Chondrocyte (in vitro differentiated cells): ENCODE measurements at regions not wholly inside any gene's neighbourhood (a gene's known extent, or its start where the extent isn't known, plus 50 kb on each side); places are given as distances from the start of the nearest gene placed in this dataset.

ENCODE experiments used
- DNase-seq: peaks from one replicate; pipeline ENCODE4 v3.0.0; 2021; ENCODE audit warnings: mixed read lengths, low spot score
- H3K27ac Mint-ChIP-seq: one replicate; pipeline ENCODE4 v1.8.0; 2021; ENCODE audit warnings: mild to moderate bottlenecking, moderate library complexity, mixed read lengths; ENCODE audit not compliant: unreplicated experiment
- H3K27me3 Mint-ChIP-seq: 2 replicates; pipeline ENCODE4 v1.8.0; 2021; ENCODE audit warnings: low read depth, mixed read lengths
- H3K36me3 Mint-ChIP-seq: 2 replicates; pipeline ENCODE4 v1.8.0; 2021; ENCODE audit warnings: low read depth, mixed read lengths
- H3K4me1 Mint-ChIP-seq: 2 replicates; pipeline ENCODE4 v1.8.0; 2021; ENCODE audit warnings: low read depth, mild to moderate bottlenecking, mixed read lengths
- H3K4me3 Mint-ChIP-seq: one replicate; pipeline ENCODE4 v1.8.0; 2021; ENCODE audit warnings: mild to moderate bottlenecking, moderate library complexity, mixed read lengths; ENCODE audit not compliant: unreplicated experiment
- H3K9me3 Mint-ChIP-seq: 2 replicates; pipeline ENCODE4 v1.8.0; 2021; ENCODE audit warnings: low read depth, mixed read lengths
- TF ChIP-seq, protein P1 (sequence below): fragments of 200-600 bp; sonication (generic); IDR thresholded peaks from 2 replicates; pipeline ENCODE4 v1.5.0; 2021; ENCODE audit warnings: antibody characterized with exemption, mild to moderate bottlenecking, moderate library complexity

DNA sequence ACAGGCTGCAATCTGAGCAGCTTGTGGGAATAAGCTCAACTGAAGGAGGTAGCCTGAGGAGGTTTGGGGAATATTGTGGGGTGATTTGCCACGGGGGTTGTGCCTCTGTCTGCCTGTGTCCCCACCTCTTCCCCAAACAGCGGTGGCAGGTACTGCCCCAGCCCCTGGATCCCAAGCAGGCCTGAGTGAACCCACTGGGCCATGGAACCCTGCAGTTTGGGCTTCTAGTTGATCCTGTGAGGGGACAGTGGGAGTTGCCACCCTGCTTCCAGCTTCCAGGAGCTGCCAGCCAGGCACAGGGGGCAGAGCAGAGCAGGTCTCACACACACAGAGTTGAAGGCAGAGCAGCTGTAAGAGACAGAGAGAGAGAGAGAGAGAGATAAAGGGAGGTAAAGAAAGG, 97.4 kb downstream of the PJA1 start:
- DNase-seq, result peak; percentile 68
- Mint-ChIP-seq H3K27me3 (no peaks in the 10 kb centered on the region), H3K4me3 (no peak overlapping the region), H3K36me3 (no peaks in the 10 kb centered on the region), H3K4me1 (peaks cover 11% of the 10 kb centered on the region), H3K9me3 (peaks cover 7% of the 10 kb centered on the region), H3K27ac (no peak overlapping the region)
- TF ChIP-seq, protein P1, sequence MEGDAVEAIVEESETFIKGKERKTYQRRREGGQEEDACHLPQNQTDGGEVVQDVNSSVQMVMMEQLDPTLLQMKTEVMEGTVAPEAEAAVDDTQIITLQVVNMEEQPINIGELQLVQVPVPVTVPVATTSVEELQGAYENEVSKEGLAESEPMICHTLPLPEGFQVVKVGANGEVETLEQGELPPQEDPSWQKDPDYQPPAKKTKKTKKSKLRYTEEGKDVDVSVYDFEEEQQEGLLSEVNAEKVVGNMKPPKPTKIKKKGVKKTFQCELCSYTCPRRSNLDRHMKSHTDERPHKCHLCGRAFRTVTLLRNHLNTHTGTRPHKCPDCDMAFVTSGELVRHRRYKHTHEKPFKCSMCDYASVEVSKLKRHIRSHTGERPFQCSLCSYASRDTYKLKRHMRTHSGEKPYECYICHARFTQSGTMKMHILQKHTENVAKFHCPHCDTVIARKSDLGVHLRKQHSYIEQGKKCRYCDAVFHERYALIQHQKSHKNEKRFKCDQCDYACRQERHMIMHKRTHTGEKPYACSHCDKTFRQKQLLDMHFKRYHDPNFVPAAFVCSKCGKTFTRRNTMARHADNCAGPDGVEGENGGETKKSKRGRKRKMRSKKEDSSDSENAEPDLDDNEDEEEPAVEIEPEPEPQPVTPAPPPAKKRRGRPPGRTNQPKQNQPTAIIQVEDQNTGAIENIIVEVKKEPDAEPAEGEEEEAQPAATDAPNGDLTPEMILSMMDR, result no peak

DNA sequence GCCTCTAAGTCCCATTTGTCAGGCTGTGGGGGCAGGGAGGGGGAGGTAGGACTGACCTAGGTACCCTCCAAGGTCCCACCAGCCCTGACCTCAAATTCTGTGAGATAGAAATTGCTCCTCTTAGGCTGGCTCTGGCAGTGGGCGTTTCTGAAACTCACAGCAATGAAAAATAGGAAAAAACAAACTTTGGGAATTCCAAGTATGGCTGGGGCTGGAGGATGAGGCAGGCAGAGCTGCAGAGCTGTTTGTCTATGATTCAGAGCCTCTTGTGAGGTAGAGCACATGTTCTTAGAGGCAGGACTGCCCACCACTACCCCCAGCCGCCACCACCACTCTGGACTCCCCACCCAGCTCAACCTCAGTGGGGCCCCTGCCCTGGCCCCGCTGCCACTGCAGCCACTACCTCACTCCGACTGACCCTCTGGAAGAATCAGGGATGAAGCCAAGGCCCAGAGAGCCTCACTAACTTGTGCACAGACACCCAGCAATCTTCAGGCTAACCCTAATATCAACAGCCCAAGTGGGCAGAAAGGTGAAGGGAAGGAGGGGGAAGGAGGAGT, 98.2 kb downstream of the PJA1 start:
- TF ChIP-seq, protein P1, result no peak
- no peaks in the 10 kb centered on the region for H3K27me3 Mint-ChIP-seq

DNA sequence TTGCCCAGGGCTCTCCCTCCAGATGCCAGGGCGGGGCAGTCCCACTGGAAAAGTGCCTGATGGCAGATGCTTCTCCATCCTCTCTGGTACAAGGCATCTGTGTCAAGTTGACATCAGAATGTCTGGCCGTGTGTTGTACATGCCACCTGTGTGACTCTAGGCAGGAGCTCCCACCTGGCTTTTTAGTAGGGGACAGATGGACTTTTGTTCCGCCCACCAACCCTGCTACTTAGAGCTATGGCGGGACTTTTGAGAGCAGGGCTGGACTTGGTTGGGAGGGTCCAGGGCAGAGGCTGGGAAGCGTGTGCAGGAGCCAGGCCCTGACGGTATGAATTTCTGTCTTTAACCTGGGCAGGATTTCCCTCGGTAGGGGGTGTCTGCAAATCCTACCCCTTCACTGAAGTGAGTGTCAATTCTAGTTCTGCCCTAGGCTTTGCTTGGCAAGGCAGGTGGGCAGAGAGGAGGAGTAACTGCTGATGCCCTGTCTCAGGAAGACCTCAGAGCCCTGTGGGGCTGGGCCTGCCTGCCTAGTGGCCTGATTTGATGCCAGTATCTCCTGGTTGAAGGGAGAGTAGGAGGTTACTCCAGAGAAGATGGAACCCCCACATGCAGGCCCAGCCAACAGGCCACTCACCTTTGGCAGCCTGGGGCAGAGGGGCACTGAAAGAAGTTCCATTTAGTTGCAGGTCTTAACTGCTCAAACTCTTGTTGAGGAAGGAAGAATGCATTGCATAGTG, 99.1 kb downstream of the PJA1 start:
- peak; percentile 76 for DNase-seq
- Mint-ChIP-seq H3K27me3 (no peaks in the 10 kb centered on the region), H3K4me1 (peaks cover 11% of the 10 kb centered on the region), H3K9me3 (peaks cover 7% of the 10 kb centered on the region), H3K36me3 (no peaks in the 10 kb centered on the region), H3K4me3 (no peak overlapping the region), H3K27ac (no peak overlapping the region)
- TF ChIP-seq, protein P1, result no peak

More for the DNA sequence above, 98.2 kb downstream of the PJA1 start:
- Mint-ChIP-seq H3K27ac (peak overlapping the region; percentile 50), H3K4me1 (peaks cover 11% of the 10 kb centered on the region), H3K4me3 (no peak overlapping the region), H3K36me3 (no peaks in the 10 kb centered on the region), H3K9me3 (peaks cover 7% of the 10 kb centered on the region)
- DNase-seq, result peak; percentile 42

DNA sequence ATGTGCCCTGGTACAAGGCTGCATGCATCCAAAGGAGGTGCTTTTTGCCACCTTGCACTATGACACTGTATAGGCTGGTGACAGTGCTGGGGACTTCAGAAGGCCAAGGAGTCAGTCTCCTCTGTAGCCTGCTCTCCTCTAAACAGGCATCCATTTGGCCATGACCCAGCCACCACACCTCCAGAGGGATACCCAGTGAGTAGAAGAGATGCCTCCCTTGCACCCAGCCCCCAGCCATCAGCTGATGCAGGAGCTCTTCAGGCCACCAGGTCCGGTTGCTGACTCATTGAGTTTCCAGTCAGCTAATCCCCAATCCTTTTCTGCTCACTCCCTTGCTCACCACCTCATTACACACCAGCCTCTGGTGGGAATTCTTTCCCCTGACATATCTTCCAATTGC, 99.8 kb downstream of the PJA1 start:
- H3K27me3 Mint-ChIP-seq, result no peaks in the 10 kb centered on the region

DNA sequence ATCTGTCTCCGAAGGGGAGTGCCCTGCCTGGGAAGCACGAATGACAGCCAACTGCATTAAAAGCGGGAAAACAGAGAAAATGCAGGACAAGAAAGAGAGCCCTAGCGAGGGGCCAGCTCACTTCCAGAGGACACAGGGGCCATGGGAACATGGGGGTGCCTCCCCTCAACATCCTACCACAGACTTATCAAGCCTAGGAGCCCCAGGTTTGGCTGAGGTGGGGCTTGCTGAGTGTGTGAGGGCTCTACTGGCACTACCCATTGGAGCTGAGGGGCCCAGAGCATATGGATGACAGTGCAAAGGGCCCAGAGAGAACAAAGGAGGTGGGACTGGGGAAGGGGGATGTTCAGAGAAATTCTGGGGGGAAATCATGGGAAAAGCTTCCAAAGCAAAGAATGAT, 101.8 kb downstream of the PJA1 start:
- H3K36me3 Mint-ChIP-seq, result no peaks in the 10 kb centered on the region
- H3K4me3 Mint-ChIP-seq, result no peak overlapping the region
- no peak overlapping the region for H3K27ac Mint-ChIP-seq
- no peak for DNase-seq
- H3K4me1 Mint-ChIP-seq, result peaks cover 11% of the 10 kb centered on the region
- no peaks in the 10 kb centered on the region for H3K27me3 Mint-ChIP-seq
- TF ChIP-seq, protein P1, result no peak
- peaks cover 7% of the 10 kb centered on the region for H3K9me3 Mint-ChIP-seq

More for the DNA sequence above, 99.8 kb downstream of the PJA1 start:
- TF ChIP-seq, protein P1, result no peak
- DNase-seq, result no peak
- Mint-ChIP-seq H3K4me1 (peaks cover 11% of the 10 kb centered on the region), H3K36me3 (no peaks in the 10 kb centered on the region), H3K27ac (no peak overlapping the region), H3K9me3 (peaks cover 7% of the 10 kb centered on the region), H3K4me3 (no peak overlapping the region)
